Amniotic epithelial cell (primary cell): ENCODE measurements at regions not wholly inside any gene's neighbourhood (a gene's known extent, or its start where the extent isn't known, plus 50 kb on each side); places are given as distances from the start of the nearest gene placed in this dataset.

ENCODE experiments used
- DNase-seq: peaks from one replicate; pipeline ENCODE4 v3.0.0-alpha.2; 2010; ENCODE audit warnings: low read depth

- no peak for DNase-seq
These were observed 904.1 kb downstream of the KCNMA1 start for GRCh38 chr10:76733441-76733936.

GRCh38 chr10:76732306-76732705 lies 905.3 kb downstream of the KCNMA1 start:
- DNase-seq = no peak

- DNase-seq = no peak
These were observed 907.6 kb downstream of the KCNMA1 start for GRCh38 chr10:76729841-76730487.

- DNase-seq = no peak
These were observed 908.3 kb downstream of the KCNMA1 start for GRCh38 chr10:76729346-76729745.

GRCh38 chr10:76727038-76727437 lies 910.6 kb downstream of the KCNMA1 start:
- DNase-seq = peak; percentile 7

GRCh38 chr10:76723844-76724243 lies 913.8 kb downstream of the KCNMA1 start:
- no peak for DNase-seq

- no peak for DNase-seq
These were observed 915.6 kb downstream of the KCNMA1 start for GRCh38 chr10:76721891-76722505.

GRCh38 chr10:76719006-76719405 lies 918.6 kb downstream of the KCNMA1 start:
- DNase-seq = no peak

- DNase-seq = peak; percentile 80
These were observed 920.5 kb downstream of the KCNMA1 start for GRCh38 chr10:76717141-76717540.

- no peak for DNase-seq
These were observed 926.2 kb downstream of the KCNMA1 start for GRCh38 chr10:76711222-76711997.

GRCh38 chr10:76700241-76700640 lies 937.4 kb downstream of the KCNMA1 start:
- DNase-seq = no peak

- DNase-seq = no peak
These were observed 939.7 kb downstream of the KCNMA1 start for GRCh38 chr10:76697923-76698322.

GRCh38 chr10:76695069-76695468 lies 942.5 kb downstream of the KCNMA1 start:
- DNase-seq = peak; percentile 20

GRCh38 chr10:76686201-76686600 lies 951.4 kb downstream of the KCNMA1 start:
- no peak for DNase-seq

GRCh38 chr10:76684968-76685367 lies 952.6 kb downstream of the KCNMA1 start:
- no peak for DNase-seq

GRCh38 chr10:76681153-76681552 lies 956.5 kb downstream of the KCNMA1 start:
- no peak for DNase-seq

GRCh38 chr10:76679030-76679429 lies 958.6 kb downstream of the KCNMA1 start:
- no peak for DNase-seq

- peak; percentile 63 for DNase-seq
These were observed 961.5 kb downstream of the KCNMA1 start for GRCh38 chr10:76675951-76676587.

- DNase-seq = no peak
These were observed 962.1 kb downstream of the KCNMA1 start for GRCh38 chr10:76675561-76675950.

GRCh38 chr10:76667408-76668370 lies 969.9 kb downstream of the KCNMA1 start:
- DNase-seq = no peak

- DNase-seq = no peak
These were observed 970.7 kb downstream of the KCNMA1 start for GRCh38 chr10:76666891-76667290.
